ENCODE measurements at regions not wholly inside any gene's neighbourhood (a gene's known extent, or its start where the extent isn't known, plus 50 kb on each side); places are given as distances from the start of the nearest gene placed in this dataset.
"Not testable (repeated sequence)": the region's sequence is repeated elsewhere in the genome, so short reads cannot be mapped to it uniquely, and the experiment has no call there.

GRCh38 chr3:126288314-126288713, 68.9 kb downstream of the KLF15 start:
- TF ChIP-seq CTCF (IDR thresholded peaks at IDR 0.05), result no peak

GRCh38 chr3:126287536-126288241, 69.5 kb downstream of the KLF15 start:
- TF ChIP-seq CTCF (IDR thresholded peaks at IDR 0.05), result no peak
- Histone ChIP-seq H3K9me3 (no peaks in the 10 kb centered on the region), H3K27ac (peak overlapping the region; percentile 13 to 31), H3K4me3 (peak overlapping the region; percentile 30), H3K27me3 (peaks cover 0 to 48% of the 10 kb centered on the region in 2 donors), H3K36me3 (no peaks in the 10 kb centered on the region), H3K4me1 (peaks cover 0 to 5% of the 10 kb centered on the region in 2 donors)
- DNase-seq (peak in 3 of 4 donors; percentile 54 to 76 (median 66)), ATAC-seq (peak; percentile 96)
- intact Hi-C loops (cut with DNase I), result no loop called here

More at GRCh38 chr3:126288314-126288713, 68.9 kb downstream of the KLF15 start:
- Histone ChIP-seq H3K36me3 (no peaks in the 10 kb centered on the region), H3K9me3 (no peaks in the 10 kb centered on the region), H3K4me1 (peaks cover 3 to 5% of the 10 kb centered on the region in 2 donors), H3K27me3 (peaks cover 0 to 48% of the 10 kb centered on the region in 2 donors), H3K27ac (no peak overlapping the region), H3K4me3 (no peak overlapping the region)
- DNase-seq (no peak), ATAC-seq (no peak)
- intact Hi-C loops (cut with DNase I), result no loop called here

- Histone ChIP-seq H3K36me3 (no peaks in the 10 kb centered on the region), H3K27ac (peak overlapping the region; percentile 13 to 31), H3K9me3 (no peaks in the 10 kb centered on the region), H3K27me3 (peaks cover 0 to 48% of the 10 kb centered on the region in 2 donors), H3K4me1 (peaks cover 0 to 5% of the 10 kb centered on the region in 2 donors), H3K4me3 (peak overlapping the region; percentile 30)
- peak; percentile 28 for ATAC-seq
- no peak for TF ChIP-seq CTCF (IDR thresholded peaks at IDR 0.05)
- intact Hi-C loops (cut with DNase I), result no loop called here
- no peak for DNase-seq
Measured at GRCh38 chr3:126287171-126287535, 70.1 kb downstream of the KLF15 start.

GRCh38 chr3:126285369-126285768, 71.8 kb downstream of the KLF15 start:
- H3K27ac ChIP-seq, result no peak overlapping the region
- TF ChIP-seq CTCF (IDR thresholded peaks at IDR 0.05), result no peak
- no peaks in the 10 kb centered on the region for H3K9me3 ChIP-seq
- H3K36me3 ChIP-seq, result no peaks in the 10 kb centered on the region
- DNase-seq (no peak), ATAC-seq (no peak)
- intact Hi-C loops (cut with DNase I), result no loop called here
- no peaks in the 10 kb centered on the region for H3K4me1 ChIP-seq
- peaks cover 0 to 48% of the 10 kb centered on the region in 2 donors for H3K27me3 ChIP-seq
- H3K4me3 ChIP-seq, result no peak overlapping the region

GRCh38 chr3:126284258-126284904, 72.8 kb downstream of the KLF15 start:
- no peaks in the 10 kb centered on the region for H3K36me3 ChIP-seq
- peaks cover 0 to 42% of the 10 kb centered on the region in 2 donors for H3K27me3 ChIP-seq
- no peaks in the 10 kb centered on the region for H3K9me3 ChIP-seq
- intact Hi-C loops (cut with DNase I), result no loop called here
- no peak for DNase-seq
- H3K4me1 ChIP-seq, result no peaks in the 10 kb centered on the region
- ATAC-seq, result no peak
- H3K4me3 ChIP-seq, result no peak overlapping the region
- no peak for TF ChIP-seq CTCF (IDR thresholded peaks at IDR 0.05)
- no peak overlapping the region for H3K27ac ChIP-seq

GRCh38 chr3:126283651-126284050, 73.6 kb downstream of the KLF15 start:
- H3K4me3 ChIP-seq; intact Hi-C loops (cut with DNase I); DNase-seq; H3K4me1 ChIP-seq; H3K9me3 ChIP-seq; ATAC-seq; H3K36me3 ChIP-seq; H3K27ac ChIP-seq: not testable (repeated sequence)
- peaks cover 0 to 35% of the 10 kb centered on the region in 2 donors for H3K27me3 ChIP-seq

All from left lung (tissue), 4 donors.